SK-MEL-5 (cell line): ENCODE measurements at regions not wholly inside any gene's neighbourhood (a gene's known extent, or its start where the extent isn't known, plus 50 kb on each side); places are given as distances from the start of the nearest gene placed in this dataset.

Experiments
- DNase-seq: peaks from one replicate; pipeline ENCODE4 v3.0.0-alpha.2; 2016; ENCODE audit warnings: low read depth, low spot score
- in situ Hi-C: cut with HindIII; loops from 2 replicates; pipeline ENCODE4 v1.10.0; 2016; ENCODE audit warnings: low sequenced_read_pairs, high pct_unique_total_duplicates, low pct_unique_long_range_greater_than_20kb

GRCh38 chr7:41544241-41544640 is 158.6 kb downstream of the INHBA start:
- in situ Hi-C loops = no loop called here
- DNase-seq = no peak

DNA sequence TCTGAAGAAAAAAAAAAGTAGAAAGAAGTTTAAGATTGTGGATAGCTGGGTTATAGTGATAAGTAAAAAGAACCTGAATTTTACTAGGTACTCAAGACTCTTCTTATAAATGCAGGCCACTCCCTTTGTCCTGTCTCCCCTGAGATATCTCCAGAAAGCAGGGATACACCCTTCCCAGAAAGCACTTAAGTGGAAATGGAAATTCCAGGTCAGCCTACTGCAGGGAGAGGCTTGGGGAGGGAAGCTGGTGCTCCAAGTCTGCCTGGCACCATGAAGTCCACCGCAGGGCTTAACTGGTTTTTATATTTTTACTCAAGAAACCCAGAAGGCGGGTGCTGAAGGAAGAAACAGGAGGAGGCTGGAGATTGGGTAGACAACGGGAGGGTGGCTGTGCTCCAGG is 162.3 kb downstream of the INHBA start:
- in situ Hi-C loops = no loop called here
- DNase-seq = no peak

- DNase-seq = no peak
- in situ Hi-C loops = no loop called here
Observed at GRCh38 chr7:41538810-41539724, 163.8 kb downstream of the INHBA start.

GRCh38 chr7:41536873-41537665 is 165.8 kb downstream of the INHBA start:
- no peak for DNase-seq
- in situ Hi-C loops = no loop called here

GRCh38 chr7:41536122-41536872 is 166.6 kb downstream of the INHBA start:
- in situ Hi-C loops = no loop called here
- no peak for DNase-seq

DNA sequence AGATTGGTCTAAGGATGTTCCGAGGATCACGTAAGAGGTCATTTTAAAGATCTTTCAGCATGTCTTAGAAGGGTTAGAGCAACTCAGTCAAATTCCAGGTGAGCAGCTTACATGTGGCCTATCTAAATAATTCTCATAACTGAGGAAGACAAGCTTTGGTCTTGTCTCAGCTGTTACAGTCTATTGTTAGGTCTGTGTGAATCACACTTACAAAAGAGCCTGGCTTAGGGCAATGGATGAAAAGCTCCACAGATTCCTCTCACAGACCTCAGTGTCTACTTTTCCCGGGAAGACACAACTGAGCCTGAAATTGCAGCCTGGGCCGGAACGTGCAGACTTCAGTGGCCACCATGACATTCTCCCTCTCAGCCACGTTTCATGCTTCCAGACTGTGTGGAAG is 173.1 kb downstream of the INHBA start:
- no peak for DNase-seq
- in situ Hi-C loops = no loop called here

DNA sequence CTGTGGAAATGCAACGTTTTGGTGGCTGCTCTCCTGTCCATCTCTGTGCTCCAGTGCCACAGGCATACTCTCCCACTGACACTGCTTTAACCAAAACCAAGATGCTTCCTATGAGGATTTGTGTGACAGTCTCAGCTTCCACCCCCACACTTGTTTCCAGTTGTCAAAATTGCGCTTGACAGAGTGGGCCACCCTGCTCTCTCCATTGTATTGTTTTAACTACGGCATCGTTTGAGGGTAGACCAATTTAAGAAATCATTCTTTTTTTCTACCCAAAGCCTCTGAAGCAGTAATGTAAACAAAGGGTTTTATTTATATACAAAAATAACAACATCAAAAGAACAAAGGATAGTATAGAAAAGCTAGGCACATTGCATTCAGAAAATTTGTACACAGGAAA is 178.0 kb downstream of the INHBA start:
- DNase-seq = no peak
- in situ Hi-C loops = no loop called here

GRCh38 chr7:41520445-41520844 is 182.4 kb downstream of the INHBA start:
- no peak for DNase-seq
- in situ Hi-C loops = no loop called here

- in situ Hi-C loops = no loop called here
- DNase-seq = no peak
Observed at GRCh38 chr7:41517771-41518170, 185.1 kb downstream of the INHBA start.

GRCh38 chr7:41508755-41509154 is 194.1 kb downstream of the INHBA start:
- DNase-seq = no peak

GRCh38 chr7:41507686-41508268 is 195.1 kb downstream of the INHBA start:
- no peak for DNase-seq
- in situ Hi-C loops = no loop called here

More at GRCh38 chr7:41508755-41509154, 194.1 kb downstream of the INHBA start:
- in situ Hi-C loops = no loop called here

GRCh38 chr7:41504214-41504980 is 198.5 kb downstream of the INHBA start:
- DNase-seq = no peak
- in situ Hi-C loops = no loop called here

- DNase-seq = no peak
- in situ Hi-C loops = no loop called here
Observed at GRCh38 chr7:41503438-41503837, 199.5 kb downstream of the INHBA start.

- in situ Hi-C loops = no loop called here
- DNase-seq = peak; percentile 99
Observed at GRCh38 chr7:41501466-41501865, 201.4 kb downstream of the INHBA start.

DNA sequence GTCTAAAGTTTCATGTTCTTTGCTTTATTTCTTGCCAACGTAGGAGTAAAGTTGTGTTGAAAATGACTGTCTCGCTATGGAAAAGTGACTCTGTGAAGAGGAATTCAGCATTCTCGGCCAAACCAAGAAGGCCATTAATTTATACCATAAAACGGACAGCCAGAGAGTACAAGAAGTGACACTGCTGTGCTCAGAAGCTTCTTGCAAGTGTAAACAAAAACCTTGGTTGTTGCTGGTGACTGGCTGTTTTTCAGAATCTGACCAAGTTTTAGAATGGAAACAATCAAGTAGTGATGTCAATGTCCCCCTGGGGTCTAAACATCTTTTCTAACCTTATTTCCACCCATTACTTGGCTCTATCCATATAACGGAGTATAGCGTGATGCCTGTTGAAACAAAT is 201.9 kb downstream of the INHBA start:
- in situ Hi-C loops = no loop called here
- no peak for DNase-seq

GRCh38 chr7:41492603-41493002 is 210.3 kb downstream of the INHBA start:
- in situ Hi-C loops = no loop called here
- DNase-seq = peak; percentile 24

DNA sequence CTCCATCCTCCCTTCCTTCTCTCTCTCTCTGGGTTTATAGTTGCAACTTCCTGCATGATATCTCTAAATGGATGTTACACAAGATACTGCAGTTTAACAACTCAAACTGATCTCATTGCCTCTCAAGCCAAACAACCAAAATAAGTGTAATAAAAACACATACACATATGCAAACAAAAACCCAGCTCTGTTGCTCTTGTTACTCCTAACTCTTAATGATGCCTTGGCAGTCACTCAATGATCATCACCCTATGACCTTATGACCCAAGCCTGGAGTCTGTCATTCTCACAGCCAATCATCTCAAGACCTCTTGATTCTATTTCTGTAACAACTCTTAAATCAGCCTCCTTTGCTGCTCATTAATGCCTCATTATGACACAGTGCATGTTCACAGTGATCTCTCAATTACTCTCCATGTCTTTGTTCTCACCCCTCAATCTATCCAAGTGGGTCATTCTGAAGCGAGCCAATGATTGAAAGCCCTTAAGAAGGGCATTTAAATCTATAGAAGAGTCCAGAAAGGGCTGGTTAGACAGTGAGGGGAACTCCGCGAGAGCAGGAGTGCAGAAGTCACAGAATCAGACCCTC is 210.9 kb downstream of the INHBA start:
- in situ Hi-C loops = no loop called here
- no peak for DNase-seq
